HG03354 (cell line): ENCODE measurements at regions not wholly inside any gene's neighbourhood (a gene's known extent, or its start where the extent isn't known, plus 50 kb on each side); places are given as distances from the start of the nearest gene placed in this dataset.

Source experiments
- ATAC-seq: cut with Tn5 transposase; IDR thresholded peaks from one replicate; pipeline ENCODE4 v1.9.1; 2021; ENCODE audit warnings: mild to moderate bottlenecking; ENCODE audit not compliant: unreplicated experiment, poor library complexity, severe bottlenecking

DNA sequence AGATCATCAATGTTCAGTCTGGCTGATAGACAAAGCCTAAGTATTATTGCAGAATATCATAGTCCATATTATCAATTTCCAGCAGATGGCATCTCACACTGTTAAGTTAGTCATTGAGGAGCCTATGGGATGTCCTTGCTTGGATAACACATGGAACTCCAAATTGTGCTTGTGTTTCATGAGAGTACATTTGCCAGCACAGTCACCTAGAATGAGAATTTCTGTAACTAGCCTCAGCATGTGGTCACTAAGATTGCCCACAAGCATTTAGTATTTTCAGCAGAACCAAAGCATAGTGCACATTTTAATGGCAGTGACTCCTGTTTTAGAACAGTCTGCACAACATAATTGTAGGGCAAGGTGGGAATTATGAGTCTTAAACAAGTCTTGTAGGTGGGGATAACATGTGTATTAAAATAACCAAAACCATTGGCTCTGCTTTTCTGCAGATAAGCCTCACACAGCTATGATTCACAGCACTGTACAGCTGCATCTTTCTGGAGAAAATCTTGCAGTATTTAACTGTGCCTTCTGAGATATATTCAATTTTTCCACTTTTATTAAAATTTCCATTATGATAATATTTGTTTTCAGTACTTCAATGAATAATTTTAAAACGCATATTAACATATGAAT is 882.8 kb upstream of the SOX9 start:
- no peak for ATAC-seq

DNA sequence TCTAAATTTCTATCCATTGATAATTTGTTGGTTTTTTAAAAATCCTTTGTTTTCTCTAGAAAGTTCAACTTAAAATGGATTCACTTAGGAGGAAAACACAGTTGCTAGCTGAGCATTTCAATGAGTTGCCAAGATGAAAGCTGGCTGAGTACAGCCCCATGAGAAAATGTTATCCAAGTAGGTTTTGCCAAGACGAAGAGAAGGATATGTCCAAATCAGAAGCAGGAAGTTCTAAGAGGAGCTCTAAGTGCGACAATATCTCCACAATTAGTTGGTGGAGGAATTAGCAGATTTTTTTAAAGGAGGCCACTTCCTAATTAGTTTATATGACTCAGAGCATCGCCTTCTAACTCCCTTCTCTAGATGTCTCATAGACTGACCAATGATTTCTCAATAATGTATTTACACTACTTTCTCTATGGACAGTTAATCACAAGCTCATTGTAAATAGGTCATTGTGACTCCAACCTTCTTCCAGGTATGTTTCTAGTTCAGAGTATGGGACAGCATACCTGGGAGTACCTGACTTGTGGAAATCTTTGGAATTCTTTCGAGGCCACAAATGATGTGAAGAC is 873.3 kb upstream of the SOX9 start:
- no peak for ATAC-seq

DNA sequence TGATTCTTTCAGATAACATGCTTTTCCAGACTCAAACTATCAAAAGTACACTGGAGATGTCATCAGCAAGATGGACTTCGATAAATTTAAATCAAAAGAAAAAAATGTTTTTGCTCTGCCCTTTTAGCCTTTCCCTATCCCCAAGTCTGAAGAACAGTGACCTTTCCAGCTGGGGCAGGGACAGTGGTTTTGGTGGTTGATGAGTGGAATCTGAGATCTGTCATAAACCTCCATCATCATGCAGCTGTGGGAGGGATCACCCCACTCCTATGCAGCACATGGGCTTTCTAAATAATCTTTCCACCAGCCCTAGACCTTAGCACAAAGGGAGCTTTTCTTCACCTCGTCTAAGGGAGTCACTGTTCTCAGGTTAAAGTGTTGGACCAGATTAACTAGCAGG is 869.5 kb upstream of the SOX9 start:
- no peak for ATAC-seq

DNA sequence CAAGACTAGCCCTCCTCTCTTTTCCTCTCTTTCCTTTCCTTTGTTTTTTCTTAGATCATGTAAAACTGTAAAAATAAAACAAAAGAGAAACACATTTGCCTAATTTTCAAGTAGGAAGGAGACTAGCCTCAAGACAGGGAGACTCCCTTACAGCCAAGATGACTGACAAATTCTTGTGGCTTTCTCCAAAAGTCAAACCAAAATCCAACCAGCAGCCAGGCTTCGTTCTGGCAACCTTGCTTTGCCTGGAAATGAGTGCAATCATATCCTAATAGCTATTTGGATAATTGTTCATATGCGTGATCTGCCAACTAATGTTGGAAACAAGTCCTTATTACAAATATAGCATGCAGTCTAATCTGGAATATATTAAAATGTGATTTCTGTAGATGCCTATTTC is 868.9 kb upstream of the SOX9 start:
- ATAC-seq = no peak

DNA sequence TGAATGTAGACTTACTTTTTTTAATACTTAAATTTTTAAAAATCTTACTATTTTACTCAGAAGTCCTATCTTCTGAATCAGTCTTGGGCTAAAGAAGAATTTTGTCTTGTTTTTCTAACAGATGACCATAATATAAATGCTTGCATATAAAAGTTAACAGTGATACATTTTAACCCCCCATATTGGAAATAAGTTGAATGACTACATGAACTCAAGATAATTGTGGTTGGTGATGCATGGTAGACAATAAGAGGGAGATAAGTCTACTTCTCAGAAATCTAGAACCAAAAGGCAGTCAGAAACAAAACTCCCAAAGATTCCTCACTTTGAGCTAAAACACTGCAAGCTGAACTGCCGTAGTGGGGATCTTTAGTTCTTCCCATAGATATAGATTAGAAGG is 868.4 kb upstream of the SOX9 start:
- no peak for ATAC-seq

DNA sequence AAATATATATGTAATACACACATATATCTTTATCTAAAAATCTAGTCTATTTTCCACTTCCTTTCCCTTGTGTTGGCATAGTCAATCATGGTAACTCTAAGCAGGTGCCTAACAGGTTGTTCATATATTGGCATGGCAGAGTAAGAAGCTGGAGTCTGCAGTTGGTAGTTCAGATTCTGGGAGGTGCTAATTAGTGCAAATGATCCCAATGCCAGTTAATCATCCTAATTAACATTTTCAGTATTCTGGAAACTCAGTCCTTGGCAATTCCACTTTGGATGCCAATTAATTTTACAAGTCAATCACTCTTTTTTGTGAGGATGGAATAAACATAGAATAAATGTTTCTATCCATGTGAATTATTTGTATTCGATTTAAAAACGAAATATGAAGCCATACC is 863.7 kb upstream of the SOX9 start:
- ATAC-seq = no peak

DNA sequence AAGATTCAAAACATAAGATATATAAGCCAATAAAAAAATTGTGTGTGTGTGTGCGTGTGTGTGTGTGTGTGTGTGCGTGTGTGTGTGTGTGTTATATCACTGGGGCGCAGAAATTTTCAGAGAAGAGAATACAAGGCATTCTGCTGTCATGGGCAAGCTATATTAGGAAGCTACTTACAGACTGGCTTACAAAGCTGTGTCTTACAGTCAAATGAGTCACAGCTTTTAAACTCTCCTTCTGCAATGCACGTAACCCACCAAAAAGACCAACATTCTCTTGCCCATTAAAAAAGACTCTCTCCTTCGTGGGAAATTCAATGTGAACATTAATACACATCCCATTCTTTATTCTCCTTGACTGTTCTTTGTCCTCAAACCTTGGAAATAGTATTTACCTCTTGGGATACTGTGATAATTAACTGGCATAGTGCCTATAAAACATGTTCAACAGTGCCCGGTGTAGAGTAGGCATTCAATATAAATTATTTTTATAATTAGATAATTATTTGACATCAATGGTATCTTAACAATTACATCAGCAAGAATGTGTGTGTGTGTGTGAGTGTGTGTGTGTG is 860.4 kb upstream of the SOX9 start:
- ATAC-seq = no peak

DNA sequence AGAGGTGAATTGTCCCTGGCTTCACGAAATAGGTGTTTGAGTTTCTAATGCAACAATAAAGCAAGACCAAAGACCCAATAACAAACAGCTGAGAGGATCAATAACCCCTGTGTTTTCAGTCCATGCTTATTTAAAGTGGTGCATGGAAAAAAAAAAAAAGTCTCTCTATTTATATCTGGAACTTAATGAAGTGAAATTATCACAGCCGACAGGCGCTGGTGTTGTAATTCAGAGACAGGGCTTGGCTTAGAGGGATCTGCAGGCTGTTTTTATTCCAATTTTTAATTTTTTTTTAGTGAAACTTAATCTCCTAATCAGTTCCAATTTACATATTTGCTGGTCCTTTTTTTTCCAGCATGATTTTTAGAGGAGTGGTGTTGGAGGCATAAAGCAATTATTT is 858.2 kb upstream of the SOX9 start:
- no peak for ATAC-seq

DNA sequence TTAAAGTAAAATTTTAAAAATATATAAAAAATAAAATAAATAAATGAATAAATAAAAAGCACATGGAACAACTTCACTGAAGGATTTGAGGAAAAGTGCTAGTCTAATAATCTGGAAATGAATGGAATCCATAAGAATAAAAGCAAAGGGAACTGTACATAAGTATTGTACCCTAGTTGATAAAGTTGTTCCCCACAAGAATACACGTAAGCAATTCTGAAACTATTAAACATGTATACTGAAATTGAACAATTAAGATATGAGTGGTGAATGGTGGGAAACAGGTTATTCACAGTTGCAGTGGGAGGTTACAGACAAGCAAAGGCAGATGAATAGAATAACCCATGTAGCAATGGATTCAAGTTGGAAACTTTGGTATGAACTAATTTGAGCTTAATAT is 853.2 kb upstream of the SOX9 start:
- ATAC-seq = no peak

DNA sequence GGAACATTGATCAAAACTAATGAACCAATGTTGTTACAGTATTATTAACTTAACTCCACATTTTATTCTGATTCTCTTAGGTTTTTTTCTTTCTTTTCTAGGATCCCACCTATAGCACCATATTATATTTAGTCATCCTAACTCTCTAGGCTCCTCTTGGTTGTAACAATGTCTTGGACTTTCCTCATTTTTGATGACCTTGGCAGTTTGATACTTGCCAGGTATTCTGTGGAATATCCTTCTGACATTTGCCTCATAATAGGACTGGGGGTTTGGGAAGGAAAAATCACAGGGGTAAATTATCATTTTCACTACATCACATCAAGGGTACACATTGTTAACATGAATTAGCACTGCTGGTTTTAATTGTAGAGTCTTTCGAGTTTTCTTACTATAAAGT is 851.6 kb upstream of the SOX9 start:
- no peak for ATAC-seq

DNA sequence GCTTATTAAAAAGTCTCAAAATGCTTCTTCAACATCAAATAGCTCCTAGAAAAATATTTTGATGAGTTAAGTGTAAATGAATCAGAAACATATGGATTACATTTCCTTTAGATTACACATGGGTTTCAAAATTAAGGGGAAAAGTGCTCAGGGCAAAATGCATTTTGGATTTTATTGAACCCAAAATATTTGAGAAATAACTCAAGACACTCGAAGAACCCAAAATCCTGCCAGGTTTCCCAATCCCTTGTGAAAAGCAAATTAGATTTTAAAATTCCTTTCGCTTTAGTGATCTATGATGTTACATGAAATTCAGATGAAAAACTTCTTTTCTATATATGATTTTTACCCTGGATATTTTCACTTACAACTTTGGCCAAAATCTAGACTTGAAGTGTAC is 847.4 kb upstream of the SOX9 start:
- ATAC-seq = no peak

DNA sequence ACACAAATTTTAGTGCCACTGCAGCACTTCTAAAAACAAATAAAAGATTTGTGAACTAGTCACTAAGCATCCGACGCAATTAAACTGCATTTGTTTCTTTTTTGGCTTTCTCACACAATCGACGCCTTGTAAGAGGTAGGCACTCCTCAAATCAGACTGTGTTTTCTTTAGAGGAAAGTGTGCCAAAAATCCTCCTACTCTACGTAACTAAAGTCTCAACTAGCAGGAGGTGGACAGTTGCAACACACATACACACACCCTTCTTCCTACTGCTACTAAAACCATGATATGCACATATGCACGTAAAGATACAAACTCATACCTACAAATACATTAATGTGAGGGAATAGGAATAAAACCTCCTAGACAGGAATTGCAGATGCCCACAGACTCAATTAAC is 844.7 kb upstream of the SOX9 start:
- no peak for ATAC-seq

DNA sequence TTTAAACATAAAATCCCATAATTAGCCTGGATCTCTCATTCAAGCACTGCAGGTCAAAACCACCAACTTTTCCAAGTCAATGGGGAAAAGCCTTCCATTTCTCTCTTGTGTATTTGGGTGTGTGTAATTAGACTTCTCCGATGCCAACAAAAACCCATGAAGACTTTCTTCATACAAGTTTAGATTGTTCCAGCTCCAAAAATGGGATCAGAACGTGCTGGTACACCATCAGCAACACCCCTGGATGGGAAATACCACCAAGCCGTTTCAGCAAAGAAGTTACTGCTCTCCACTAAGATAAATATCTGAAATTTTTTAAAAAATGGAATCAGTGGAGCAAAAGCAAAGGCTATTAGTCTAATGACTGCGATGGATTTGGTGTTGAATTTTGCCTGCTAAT is 837.3 kb upstream of the SOX9 start:
- ATAC-seq = no peak

DNA sequence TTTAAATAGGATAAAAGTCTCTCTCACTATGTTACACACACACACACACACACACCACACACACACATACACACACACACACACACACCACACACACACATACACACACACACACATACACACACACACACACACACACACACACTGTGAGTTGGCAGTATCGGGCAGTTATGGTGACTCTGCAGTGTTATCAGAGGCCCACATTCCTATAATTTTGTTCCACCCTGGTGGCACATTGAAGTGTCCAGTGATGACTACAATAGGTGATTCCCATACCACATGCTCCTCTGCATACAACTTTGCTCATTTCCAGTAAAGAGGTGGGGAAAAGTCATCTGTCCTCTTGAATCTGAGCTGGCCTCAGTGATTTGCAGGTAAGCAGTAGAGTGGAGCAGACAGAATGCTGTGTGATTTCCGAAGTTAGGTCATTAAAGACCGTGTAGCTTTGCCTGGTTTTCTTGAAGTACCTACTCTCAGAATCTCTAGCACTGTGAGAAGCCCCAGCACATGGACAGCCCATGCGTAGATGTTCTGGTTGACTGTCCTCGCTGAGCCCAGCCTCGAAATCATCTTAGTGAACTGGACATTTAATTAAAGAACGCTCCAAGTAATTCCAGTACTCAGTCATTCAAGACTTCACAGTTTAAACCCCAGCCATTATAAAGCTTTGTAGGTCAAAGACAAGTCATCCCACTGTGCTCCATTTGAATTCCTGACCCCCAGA is 836.6 kb upstream of the SOX9 start:
- no peak for ATAC-seq

DNA sequence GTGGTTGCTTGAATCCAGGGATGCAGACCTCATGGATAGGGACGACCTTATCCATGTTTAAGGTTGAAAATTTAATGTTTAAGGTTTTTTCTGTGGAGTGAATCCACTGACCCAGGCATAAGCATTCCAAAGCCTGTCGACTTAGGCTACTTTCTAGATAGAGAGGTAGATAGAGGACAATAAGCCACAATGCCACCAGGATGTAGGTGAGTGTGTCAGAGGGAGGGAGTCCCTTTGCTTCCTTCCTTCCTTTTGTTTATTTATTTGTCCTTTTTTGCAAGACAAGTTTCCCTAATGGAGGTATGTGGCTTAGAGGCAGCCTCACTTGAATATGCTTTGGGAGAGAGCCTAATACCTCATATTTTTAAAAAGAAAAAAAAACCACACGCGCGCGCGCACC is 834.2 kb upstream of the SOX9 start:
- ATAC-seq = no peak

DNA sequence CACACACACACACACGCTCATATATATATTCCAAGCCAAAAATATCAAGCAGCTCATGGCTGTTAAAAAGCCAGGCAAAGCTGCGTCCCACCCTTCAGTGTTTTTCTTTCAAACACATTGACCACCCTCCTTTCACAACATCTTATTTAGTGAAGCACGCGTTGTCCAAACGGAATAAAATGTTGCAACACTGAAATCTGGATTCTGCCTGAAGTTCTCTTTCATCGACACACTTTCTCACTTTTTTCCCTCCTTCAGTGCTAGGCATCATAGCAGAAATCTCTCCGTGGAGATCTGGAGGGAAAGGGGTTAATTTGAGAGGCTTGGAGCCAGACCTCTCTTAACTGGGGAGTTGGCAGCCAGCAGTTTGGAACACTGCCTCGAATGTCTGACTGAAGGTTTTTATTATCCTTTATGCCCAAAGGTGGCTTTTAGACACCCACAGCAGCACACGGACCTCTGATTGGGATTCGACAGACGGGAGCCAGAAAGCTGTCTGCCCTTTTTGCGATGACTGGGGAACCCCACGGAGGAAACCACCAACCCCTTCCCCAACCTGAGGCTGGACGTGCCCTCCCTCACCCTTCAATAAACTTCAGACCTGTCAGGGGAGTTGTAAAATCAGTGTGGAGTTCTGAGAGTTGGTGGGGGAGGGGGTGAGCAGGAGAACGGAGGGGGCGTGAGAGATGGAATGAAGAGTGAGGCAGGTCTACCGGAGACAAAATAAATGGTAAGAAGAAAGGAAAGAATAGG is 833.6 kb upstream of the SOX9 start:
- no peak for ATAC-seq

DNA sequence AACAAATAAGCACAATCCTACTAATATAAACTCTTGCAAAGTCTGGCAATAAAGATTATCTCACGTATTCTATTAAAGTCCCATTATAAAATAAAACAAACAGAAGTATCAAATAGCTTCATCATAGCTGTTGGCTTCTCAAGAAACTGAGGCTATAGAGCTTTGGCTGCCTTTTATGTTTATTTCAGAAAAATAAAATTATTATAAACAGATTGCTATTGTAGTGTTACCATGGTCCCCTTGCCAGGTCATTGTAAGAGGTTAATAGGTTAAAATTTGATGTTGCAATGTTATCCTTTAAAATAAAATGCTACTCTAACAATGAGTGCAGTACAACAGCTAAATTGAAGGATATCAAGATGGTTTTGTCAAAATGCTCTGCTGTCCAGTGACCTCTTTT is 828.8 kb upstream of the SOX9 start:
- no peak for ATAC-seq

DNA sequence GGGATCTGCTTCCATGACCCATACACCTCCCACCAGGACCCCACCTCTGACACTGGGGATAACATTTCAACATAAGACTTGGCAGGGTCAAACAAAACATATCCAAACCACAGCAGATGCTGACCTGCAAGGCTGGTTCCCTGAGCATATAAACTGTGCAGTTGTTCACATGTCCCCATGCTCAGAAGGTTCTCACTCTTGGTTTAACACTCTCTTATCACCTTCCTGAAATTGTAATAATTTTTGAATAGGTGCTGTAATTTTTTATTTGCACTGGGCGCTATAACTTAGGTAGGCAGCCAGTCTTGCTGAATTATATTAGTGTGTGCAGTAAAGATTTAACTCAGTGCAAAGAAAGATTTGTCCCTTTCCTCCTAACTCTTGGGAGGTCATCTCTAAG is 824.8 kb upstream of the SOX9 start:
- ATAC-seq = no peak

DNA sequence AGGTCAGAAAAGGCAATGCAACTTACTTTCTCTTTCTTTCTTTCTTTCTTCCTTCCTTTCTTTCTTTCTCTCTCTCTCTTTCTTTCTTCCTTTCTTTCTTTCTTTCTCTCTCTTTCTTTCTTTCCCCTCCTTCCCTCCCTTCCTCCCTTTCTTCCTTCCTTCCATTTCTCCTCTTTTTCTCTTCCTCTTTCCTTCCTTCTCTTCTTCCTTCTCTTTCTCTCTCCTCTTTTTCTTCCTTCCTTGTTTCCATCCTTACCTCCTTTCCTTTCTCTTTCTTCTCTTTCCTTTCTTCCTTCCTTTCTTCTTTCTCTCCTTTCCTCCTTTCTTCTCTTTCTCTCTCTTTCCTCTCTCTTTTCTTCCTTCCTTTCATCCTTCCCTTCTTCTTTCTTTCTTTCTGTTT is 819.8 kb upstream of the SOX9 start:
- no peak for ATAC-seq

DNA sequence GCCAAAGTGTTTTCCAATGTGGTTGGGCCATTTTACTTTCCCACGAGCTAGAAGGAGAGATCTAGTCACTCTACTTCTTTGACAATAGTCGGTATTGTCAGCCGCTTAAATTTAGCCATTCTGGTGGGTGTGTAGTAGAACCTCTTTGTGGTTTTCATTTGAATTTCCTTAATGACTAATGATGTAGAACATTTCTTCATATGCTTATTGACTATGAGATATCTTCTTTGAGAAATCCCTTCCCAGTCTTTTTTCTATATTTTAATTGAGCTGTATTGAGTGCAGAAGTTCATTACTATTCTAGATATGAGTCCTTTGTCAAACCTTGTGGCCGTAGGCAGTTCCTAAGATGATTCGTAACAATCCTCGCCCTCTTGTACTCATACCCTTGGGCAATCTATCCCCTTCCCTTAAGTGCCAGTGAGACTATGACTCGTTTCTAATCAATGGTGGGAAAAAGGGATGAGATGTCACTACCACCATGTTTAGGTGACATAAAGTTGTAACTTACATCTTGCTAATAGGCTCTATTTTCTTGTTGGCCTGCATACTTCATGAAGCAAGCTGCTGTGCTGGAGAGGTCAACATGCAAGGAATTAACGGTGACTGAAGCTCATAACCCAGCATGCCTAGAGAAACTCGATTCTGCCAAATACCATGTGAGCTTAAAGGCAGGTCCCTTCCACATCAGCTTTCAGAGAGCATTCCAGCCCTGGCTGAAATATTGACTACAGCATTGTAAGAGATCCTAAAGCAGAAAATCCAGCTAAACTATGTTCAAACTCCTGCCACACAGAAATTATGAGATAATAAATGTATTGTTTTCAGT is 817.9 kb upstream of the SOX9 start:
- ATAC-seq = no peak
